ENCODE measurements at regions not wholly inside any gene's neighbourhood (a gene's known extent, or its start where the extent isn't known, plus 50 kb on each side); places are given as distances from the start of the nearest gene placed in this dataset.

DNA sequence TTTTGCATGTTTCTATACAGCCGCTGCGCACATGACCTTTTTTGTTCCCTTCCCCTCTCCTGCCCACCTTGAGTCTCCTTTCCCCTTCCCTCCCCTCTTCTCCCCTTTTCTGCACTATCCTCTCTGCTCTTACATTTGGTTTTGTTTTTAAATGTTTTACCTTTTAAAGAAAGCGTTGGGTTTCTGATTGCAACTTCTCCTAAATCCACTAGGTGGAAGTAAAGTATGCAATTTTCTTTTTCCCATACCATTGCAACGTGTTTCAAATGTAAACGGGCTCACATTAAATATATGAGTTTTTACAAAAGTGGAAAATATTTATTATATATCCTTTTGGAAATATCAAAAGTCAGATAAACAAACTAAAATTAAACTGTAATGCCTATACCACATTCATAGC lies 500.9 kb downstream of the DIRAS2 start:
- TF ChIP-seq ZNF274 (IDR thresholded peaks at IDR 0.05; ENCODE audit: low read depth, low read length) (no peak), SUZ12 (IDR thresholded peaks at IDR 0.05; ENCODE audit: extremely low read depth, insufficient read depth, insufficient read length) (no peak), YY1 (IDR thresholded peaks at IDR 0.05; ENCODE audit: insufficient read depth, insufficient read length) (no peak)
